Medulla oblongata (tissue), 1 donor: ENCODE measurements at regions not wholly inside any gene's neighbourhood (a gene's known extent, or its start where the extent isn't known, plus 50 kb on each side); places are given as distances from the start of the nearest gene placed in this dataset.
A peak's percentile ranks its signal among the peaks of the same experiment; 100 is the strongest.
"Not testable (repeated sequence)": the region's sequence is repeated elsewhere in the genome, so short reads cannot be mapped to it uniquely, and the experiment has no call there.

Experiments
- DNase-seq: peaks from one replicate; pipeline ENCODE4 v3.0.0-alpha.2; 2015; ENCODE audit errors: extremely low spot score

- no peak for DNase-seq
Measured at GRCh38 chr6:130672153-130672552, 155.1 kb upstream of the SMLR1 start.

- DNase-seq = no peak
Measured at GRCh38 chr6:130674604-130675003, 152.6 kb upstream of the SMLR1 start.

GRCh38 chr6:130675072-130675471 is 152.1 kb upstream of the SMLR1 start:
- DNase-seq = no peak

DNA sequence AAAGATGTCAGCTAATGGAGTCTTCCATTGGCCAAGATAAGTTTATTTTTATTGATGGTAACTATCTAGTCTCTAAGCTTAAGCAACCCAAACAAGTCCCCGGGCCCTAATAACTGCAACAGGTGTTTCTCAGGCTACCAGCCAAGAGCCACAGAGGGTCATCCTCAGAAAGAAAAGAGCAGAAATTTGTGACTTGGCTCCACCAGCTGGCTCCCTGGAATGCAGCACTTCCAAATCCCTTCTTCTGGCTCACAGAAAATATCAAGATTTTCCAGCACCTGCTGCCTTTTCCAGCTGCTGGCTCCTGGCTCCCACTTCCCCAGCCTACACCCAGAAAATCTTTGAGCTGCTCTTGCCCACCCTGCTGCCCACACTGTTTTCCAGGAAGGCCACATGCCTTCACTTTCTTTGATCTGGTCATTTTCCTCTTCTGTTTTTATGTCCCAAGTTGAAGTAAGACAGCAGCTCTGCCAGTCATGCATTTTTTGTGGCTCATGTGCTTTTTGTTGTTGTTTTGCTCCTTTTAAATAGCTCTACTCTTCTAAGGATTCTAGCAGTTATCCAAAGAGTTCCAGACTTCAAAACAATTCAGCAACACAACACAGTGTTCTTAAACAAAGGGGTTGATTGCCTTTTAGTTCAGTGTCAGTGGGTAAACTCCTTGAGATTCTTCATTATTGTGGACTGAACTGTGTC is 151.0 kb upstream of the SMLR1 start:
- DNase-seq = no peak

- DNase-seq = no peak
Measured at GRCh38 chr6:130676773-130677144, 150.4 kb upstream of the SMLR1 start.

GRCh38 chr6:130677312-130677711 is 149.9 kb upstream of the SMLR1 start:
- no peak for DNase-seq

- no peak for DNase-seq
Measured at GRCh38 chr6:130677766-130678165, 149.4 kb upstream of the SMLR1 start.

DNA sequence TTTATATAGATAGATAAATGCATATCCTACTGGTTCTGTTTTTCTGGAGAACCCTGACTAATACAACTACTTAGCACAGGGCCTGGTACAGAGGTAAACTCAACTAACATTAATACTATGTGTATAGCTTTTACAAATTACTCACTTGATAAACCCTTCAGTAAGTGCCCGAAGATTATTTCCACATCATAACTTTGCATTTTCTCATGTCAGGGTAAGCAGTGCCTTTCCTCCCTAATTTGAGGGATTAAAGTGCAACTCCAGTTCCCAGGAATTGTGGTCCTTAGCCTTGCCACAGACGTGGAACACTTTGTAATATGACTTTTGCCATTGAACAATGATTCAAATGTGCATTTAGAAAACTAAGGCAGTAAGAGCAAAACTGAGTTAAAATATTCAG is 147.5 kb upstream of the SMLR1 start:
- DNase-seq = no peak

GRCh38 chr6:130680116-130680515 is 147.1 kb upstream of the SMLR1 start:
- DNase-seq = no peak

DNA sequence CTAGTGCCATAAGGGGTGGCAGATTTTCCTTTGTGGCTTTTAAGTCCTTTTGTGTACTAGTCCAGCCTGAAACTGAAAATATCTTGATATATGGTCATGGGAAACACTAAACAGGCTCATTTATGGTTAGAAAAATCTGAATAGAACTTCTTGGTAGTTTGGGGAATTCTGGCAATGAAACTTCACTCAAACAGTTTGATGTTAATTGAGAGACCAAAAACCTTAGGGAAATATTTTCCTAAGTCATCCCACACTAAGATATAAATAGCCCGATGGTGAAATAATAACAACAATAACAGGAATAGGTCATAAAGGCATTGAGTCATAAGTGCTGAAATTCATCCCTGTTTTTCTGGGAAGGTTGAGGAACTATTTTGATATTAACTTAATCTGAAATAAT is 146.2 kb upstream of the SMLR1 start:
- no peak for DNase-seq

DNA sequence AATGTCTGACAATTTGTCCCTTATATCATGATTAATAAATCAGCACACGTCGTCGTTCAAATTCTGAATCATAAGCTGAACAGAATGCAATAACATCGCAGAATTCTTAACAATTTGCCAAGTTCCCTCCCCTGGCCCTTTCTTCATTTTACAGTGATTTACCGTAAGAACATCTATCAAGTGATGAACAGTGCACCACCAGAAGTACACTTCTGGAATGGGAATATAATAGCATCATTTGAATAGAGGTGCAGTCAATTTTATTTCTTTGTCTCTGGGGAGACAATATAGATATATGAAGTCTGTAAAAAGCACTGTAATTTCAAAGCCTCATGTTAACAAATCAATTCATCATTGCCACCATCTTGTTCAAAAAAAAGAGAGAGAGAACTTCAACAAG is 145.1 kb upstream of the SMLR1 start:
- no peak for DNase-seq

- DNase-seq = no peak
Measured at GRCh38 chr6:130683761-130684517, 143.3 kb upstream of the SMLR1 start.

GRCh38 chr6:130692659-130693058 is 134.5 kb upstream of the SMLR1 start:
- DNase-seq = no peak

GRCh38 chr6:130693944-130694343 is 133.3 kb upstream of the SMLR1 start:
- no peak for DNase-seq

DNA sequence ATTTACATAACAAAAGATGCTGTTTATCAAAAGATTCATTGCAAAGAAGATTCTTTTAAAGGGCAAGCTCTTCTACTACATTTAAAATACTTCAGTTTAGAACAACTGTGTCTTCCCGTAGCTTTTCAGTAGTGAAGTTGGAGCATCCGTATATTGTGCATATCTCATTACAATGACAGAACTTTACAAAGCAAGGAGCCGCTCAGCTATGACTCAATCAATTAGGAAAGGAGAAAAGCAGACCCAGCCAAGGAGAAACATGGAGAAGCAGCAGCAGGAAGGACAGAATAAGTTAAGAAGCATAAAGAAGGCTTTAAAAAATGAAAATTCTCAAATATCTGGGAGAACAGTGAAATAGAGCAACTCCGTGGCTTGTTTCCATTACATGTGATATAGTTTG is 132.6 kb upstream of the SMLR1 start:
- no peak for DNase-seq

- DNase-seq = no peak
Measured at GRCh38 chr6:130696806-130697205, 130.4 kb upstream of the SMLR1 start.

- DNase-seq = no peak
Measured at GRCh38 chr6:130697271-130697994, 129.8 kb upstream of the SMLR1 start.

DNA sequence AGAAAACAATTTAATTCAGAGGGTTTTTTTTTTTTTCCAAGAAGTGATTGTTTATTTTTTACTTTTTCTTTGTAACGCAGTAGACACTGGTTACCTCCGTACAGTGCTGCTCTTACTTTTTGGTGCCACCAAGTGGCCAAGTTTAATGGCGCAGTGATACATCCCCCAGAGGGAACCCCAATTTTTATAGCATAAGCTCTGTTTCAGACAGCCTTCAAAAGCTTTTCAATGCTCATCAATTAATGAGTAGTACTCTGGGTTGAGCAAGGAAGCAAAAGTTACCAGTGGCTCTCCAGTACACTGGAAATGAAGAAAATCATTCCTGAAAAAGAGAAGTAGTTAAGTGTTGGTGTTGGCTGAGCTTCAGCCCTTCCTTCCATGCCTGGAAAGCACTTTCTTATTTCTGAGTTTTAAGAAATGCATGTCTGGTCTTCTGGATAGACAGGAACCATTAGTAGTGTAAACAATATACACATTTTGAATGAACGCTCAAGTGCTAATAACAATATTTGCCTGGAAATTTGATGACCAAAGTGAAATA is 129.1 kb upstream of the SMLR1 start:
- peak; percentile 40 for DNase-seq

GRCh38 chr6:130699742-130700141 is 127.5 kb upstream of the SMLR1 start:
- DNase-seq = no peak

GRCh38 chr6:130700397-130700796 is 126.8 kb upstream of the SMLR1 start:
- no peak for DNase-seq

GRCh38 chr6:130708338-130708737 is 118.9 kb upstream of the SMLR1 start:
- DNase-seq = no peak

DNA sequence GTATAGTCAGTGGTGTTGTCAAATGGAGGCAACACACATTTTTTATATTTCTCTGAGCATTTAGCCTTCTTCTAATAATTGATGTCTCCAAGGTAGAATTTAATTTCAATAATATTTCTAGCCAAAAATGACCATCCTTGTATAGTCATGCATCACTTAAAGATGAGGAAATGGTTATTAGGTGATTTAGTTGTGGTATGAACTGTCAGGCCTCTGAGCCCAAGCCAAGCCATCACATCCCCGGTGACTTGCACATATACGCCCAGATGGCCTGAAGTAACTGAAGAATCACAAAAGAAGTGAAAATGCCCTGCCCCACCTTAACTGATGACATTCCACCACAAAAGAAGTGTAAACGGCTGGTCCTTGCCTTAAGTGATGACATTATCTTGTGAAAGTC is 115.6 kb upstream of the SMLR1 start:
- not testable (repeated sequence) for DNase-seq

DNA sequence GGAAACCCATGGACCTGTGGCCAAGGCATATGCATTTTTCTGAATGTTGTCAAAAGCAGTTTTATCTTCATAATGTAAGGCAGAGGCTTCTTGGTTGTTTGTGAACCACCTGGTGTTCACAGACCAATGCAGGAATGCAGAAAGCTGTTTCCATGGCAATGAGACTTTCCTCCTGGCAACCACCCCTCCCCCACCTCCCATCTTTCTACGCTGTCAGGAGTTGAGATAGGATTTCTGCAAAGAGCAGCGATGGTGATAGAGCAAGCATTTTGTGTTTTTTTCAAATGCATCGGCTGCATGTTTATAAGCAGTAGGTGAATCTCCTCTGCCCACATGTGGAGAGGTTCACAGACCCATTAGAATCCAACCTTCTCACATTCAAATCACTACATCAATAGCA is 114.1 kb upstream of the SMLR1 start:
- no peak for DNase-seq
